Mammary epithelial cell (primary cell): ENCODE measurements at regions not wholly inside any gene's neighbourhood (a gene's known extent, or its start where the extent isn't known, plus 50 kb on each side); places are given as distances from the start of the nearest gene placed in this dataset.

Experiments
- EZH2 ChIP-seq: IDR thresholded peaks from 2 replicates; pipeline ENCODE4 v1.6.1; 2012; ENCODE audit warnings: low read length, inconsistent platforms, borderline replicate concordance
- TF ChIP-seq, protein P1 (sequence below), 2 donors: IDR thresholded peaks in 1 of 2; conservative IDR thresholded peaks in 1 of 2; 2 replicates each; pipeline ENCODE4 v1.5.1; 2011 to 2012; ENCODE audit warnings: inconsistent platforms in 2 of 2, low read length in 2 of 2, mild to moderate bottlenecking in 2 of 2, control low read depth in 1 of 2, low read depth in 1 of 2; ENCODE audit not compliant: insufficient read depth in 1 of 2; ENCODE audit errors: extremely low read depth in 1 of 2

DNA sequence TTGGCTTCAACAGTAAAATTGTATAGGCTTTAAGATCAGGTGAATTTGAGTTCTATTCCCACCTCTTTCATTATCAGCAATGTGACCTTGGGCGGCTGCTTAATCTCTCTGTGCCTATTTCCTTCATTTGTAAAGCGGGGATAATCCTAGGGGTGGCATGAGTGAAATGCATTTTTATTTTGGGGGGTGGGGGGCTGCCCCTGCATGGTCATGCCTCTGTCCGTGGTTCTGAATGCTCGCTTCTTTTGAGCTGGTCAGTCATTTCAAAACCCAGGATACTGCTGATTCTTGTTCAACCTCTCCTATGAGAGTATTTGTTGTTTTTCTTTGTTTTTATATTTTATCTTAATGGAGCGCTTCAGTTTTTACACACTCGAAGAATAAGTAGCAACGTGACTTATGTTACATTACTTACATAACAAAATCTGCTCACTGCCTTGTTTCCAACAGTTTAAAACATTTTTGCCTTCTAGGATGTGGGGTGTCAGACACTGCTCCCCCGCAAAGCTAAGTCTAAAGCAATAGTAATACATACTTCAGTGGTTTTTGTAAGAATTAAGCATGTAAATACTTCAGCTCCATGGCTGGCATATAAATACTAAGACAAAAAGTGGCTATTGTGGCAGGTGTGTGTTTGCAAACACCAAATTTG, 152.6 kb upstream of the PELI1 start:
- TF ChIP-seq, protein P1, sequence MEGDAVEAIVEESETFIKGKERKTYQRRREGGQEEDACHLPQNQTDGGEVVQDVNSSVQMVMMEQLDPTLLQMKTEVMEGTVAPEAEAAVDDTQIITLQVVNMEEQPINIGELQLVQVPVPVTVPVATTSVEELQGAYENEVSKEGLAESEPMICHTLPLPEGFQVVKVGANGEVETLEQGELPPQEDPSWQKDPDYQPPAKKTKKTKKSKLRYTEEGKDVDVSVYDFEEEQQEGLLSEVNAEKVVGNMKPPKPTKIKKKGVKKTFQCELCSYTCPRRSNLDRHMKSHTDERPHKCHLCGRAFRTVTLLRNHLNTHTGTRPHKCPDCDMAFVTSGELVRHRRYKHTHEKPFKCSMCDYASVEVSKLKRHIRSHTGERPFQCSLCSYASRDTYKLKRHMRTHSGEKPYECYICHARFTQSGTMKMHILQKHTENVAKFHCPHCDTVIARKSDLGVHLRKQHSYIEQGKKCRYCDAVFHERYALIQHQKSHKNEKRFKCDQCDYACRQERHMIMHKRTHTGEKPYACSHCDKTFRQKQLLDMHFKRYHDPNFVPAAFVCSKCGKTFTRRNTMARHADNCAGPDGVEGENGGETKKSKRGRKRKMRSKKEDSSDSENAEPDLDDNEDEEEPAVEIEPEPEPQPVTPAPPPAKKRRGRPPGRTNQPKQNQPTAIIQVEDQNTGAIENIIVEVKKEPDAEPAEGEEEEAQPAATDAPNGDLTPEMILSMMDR (conservative IDR thresholded peaks at IDR 0.05 in 1 of 2, IDR thresholded peaks at IDR 0.05 in 1 of 2; ENCODE audit: extremely low read depth in 1 of 2, insufficient read depth in 1 of 2, low read depth in 1 of 2, low read length in 2 of 2), result no peak
- TF ChIP-seq EZH2, result no peak
